Astrocyte of the spinal cord (primary cell): ENCODE measurements at regions not wholly inside any gene's neighbourhood (a gene's known extent, or its start where the extent isn't known, plus 50 kb on each side); places are given as distances from the start of the nearest gene placed in this dataset.

Source experiments
- DNase-seq: peaks from one replicate; pipeline ENCODE4 v3.0.0; 2011; ENCODE audit warnings: low read depth, low spot score
- H3K4me3 ChIP-seq: 2 replicates; pipeline ENCODE4 v1.5.1; 2011; ENCODE audit warnings: low read depth, mild to moderate bottlenecking, low read length, moderate library complexity
- CTCF ChIP-seq: IDR thresholded peaks from 2 replicates; pipeline ENCODE4 v1.5.1; 2012; ENCODE audit warnings: low read depth, mild to moderate bottlenecking, low read length, inconsistent platforms
- in situ Hi-C: cut with HindIII; loops from 2 replicates; pipeline ENCODE4 v1.10.0; 2017; ENCODE audit warnings: low sequenced_read_pairs

GRCh38 chr13:70623239-70623638 is 515.0 kb upstream of the KLHL1 start:
- TF ChIP-seq CTCF: peak; percentile 25
- DNase-seq: peak; percentile 14
- in situ Hi-C loops: no loop called here
- H3K4me3 ChIP-seq: no peak overlapping the region

- no peak for DNase-seq
- no peak overlapping the region for H3K4me3 ChIP-seq
- TF ChIP-seq CTCF: no peak
- in situ Hi-C loops: no loop called here
These were observed 514.5 kb upstream of the KLHL1 start for GRCh38 chr13:70622796-70623195.

GRCh38 chr13:70619936-70620335 is 511.7 kb upstream of the KLHL1 start:
- in situ Hi-C loops: no loop called here
- no peak for TF ChIP-seq CTCF
- no peak overlapping the region for H3K4me3 ChIP-seq

GRCh38 chr13:70616847-70617246 is 508.6 kb upstream of the KLHL1 start:
- no peak for DNase-seq
- H3K4me3 ChIP-seq: no peak overlapping the region
- in situ Hi-C loops: no loop called here
- no peak for TF ChIP-seq CTCF

More at GRCh38 chr13:70619936-70620335, 511.7 kb upstream of the KLHL1 start:
- DNase-seq: no peak

- DNase-seq: no peak
- H3K4me3 ChIP-seq: no peak overlapping the region
- TF ChIP-seq CTCF: peak; percentile 25
- in situ Hi-C loops: no loop called here
These were observed 505.0 kb upstream of the KLHL1 start for GRCh38 chr13:70613295-70613694.

- no peak for TF ChIP-seq CTCF
- DNase-seq: no peak
- in situ Hi-C loops: no loop called here
- no peak overlapping the region for H3K4me3 ChIP-seq
These were observed 504.6 kb upstream of the KLHL1 start for GRCh38 chr13:70612881-70613280.

GRCh38 chr13:70604448-70604847 is 496.2 kb upstream of the KLHL1 start:
- H3K4me3 ChIP-seq: no peak overlapping the region
- in situ Hi-C loops: no loop called here
- TF ChIP-seq CTCF: no peak
- DNase-seq: no peak
